GM12864 (cell line): ENCODE measurements at regions not wholly inside any gene's neighbourhood (a gene's known extent, or its start where the extent isn't known, plus 50 kb on each side); places are given as distances from the start of the nearest gene placed in this dataset.
"Not testable (repeated sequence)": the region's sequence is repeated elsewhere in the genome, so short reads cannot be mapped to it uniquely, and the experiment has no call there.

Experiments used
- DNase-seq: peaks from one replicate; pipeline ENCODE4 v3.0.0-alpha.2; 2011; ENCODE audit warnings: low read depth
- H3K4me3 ChIP-seq: 2 replicates; pipeline ENCODE4 v1.5.1; 2011; ENCODE audit warnings: mild to moderate bottlenecking, low read depth, low read length, control low read depth
- TF ChIP-seq, protein P1 (sequence below): IDR thresholded peaks from 2 replicates; pipeline ENCODE4 v1.5.1; 2011; ENCODE audit warnings: low read depth, mild to moderate bottlenecking, moderate library complexity, low read length, control low read depth, inconsistent platforms; ENCODE audit errors: missing control alignments

DNA sequence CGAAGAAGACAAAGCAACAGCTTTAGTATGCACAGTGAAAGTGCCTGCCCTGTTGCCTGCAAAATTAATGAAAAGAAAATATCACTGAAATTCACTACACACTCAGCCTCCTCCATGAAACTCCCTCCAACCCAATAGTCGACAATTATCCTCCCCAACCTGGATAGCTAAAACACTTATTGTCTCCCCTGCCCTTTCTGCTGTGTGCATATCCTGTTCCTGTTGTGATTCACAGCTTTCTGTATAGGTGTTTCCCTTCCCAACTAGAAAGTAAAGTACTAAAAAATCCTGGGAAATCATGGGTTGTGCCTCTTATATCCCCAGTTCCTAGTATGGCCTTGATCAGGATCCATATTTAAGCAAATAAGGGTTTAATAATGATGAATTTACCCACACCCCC is 412.1 kb downstream of the LTN1 start:
- no peak overlapping the region for H3K4me3 ChIP-seq
- TF ChIP-seq, protein P1, sequence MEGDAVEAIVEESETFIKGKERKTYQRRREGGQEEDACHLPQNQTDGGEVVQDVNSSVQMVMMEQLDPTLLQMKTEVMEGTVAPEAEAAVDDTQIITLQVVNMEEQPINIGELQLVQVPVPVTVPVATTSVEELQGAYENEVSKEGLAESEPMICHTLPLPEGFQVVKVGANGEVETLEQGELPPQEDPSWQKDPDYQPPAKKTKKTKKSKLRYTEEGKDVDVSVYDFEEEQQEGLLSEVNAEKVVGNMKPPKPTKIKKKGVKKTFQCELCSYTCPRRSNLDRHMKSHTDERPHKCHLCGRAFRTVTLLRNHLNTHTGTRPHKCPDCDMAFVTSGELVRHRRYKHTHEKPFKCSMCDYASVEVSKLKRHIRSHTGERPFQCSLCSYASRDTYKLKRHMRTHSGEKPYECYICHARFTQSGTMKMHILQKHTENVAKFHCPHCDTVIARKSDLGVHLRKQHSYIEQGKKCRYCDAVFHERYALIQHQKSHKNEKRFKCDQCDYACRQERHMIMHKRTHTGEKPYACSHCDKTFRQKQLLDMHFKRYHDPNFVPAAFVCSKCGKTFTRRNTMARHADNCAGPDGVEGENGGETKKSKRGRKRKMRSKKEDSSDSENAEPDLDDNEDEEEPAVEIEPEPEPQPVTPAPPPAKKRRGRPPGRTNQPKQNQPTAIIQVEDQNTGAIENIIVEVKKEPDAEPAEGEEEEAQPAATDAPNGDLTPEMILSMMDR, result no peak
- no peak for DNase-seq

DNA sequence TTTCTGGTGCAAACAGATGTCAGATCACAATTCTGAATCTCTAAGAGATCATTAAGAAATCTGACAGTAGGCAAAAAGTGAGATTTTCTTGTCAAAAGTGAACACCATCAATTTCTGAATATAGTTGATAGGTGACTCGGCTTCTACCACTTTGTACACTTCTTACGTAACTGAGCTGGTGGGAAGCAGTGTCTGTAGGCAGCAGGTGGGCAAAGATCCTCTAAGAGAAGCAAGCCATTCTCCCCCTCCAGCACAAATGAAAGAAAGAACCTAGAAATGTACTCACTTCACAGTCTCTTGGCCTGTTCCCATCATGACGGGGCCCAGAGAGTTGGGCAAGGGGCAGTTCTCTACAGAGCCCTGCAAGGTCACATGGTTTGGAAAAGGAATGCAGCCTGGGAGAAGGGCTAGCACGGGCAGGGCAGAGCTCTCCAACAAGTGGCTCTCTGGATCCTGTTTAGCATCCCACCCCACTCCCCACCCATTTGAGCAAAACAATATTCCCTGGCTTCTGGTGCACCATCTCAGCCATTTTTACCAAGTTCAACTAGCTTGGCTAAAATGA is 412.6 kb downstream of the LTN1 start:
- no peak overlapping the region for H3K4me3 ChIP-seq
- TF ChIP-seq, protein P1, result no peak
- DNase-seq, result no peak

DNA sequence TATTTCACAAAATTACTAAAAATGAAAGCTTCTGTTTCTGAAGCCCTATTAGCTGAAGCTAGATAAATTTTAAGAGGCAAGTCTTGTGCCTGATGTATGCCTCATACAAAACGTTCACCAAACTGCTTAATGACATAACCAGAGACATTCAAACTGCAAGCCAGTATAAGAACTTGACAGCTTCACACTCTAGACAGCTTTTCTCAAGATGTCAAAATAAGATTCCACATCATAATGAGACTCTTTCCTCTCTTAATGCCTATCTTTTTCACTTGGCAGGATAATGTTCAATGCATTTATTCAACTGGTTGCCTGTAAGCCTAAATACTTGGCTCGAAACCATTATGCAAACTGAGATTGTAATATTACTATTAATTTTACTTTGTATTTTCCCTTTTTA is 424.0 kb downstream of the LTN1 start:
- TF ChIP-seq, protein P1, result no peak
- DNase-seq, result no peak

DNA sequence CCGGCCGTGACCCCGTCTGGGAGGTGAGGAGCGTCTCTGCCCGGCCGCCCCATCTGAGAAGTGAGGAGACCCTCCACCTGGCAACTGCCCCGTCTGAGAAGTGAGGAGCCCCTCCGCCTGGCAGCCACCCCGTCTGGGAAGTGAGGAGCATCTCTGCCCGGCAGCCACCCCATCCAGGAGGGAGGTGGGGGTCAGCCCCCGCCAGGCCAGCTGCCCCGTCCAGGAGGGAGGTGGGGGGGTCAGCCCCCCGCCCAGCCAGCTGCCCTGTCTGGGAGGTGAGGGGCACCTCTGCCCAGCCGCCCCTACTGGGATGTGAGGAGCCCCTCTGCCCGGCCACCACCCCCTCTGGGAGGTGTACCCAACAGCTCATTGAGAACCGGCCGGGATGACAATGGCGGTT is 428.7 kb downstream of the LTN1 start:
- DNase-seq, H3K4me3 ChIP-seq: not testable (repeated sequence)

More for the DNA sequence above, 424.0 kb downstream of the LTN1 start:
- H3K4me3 ChIP-seq, result no peak overlapping the region

DNA sequence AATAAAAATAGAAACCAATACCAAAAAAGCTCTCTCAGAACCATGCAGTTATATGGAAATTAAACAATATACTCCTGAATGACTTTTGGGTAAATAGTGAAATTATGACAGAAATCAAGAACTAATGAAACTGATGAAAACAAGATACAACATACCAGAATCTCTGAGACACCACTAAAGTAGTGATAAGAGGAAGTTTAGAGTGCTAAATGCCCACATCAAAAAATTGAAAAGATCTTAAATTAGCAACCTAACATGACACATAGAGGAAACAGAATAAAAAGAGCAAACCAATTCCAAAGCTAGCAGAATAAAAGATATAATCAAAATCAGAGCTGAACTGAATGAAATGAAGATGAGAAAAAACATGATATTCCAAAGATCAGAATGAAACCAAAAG is 430.9 kb downstream of the LTN1 start:
- TF ChIP-seq, protein P1, result no peak
- no peak for DNase-seq
- no peak overlapping the region for H3K4me3 ChIP-seq

DNA sequence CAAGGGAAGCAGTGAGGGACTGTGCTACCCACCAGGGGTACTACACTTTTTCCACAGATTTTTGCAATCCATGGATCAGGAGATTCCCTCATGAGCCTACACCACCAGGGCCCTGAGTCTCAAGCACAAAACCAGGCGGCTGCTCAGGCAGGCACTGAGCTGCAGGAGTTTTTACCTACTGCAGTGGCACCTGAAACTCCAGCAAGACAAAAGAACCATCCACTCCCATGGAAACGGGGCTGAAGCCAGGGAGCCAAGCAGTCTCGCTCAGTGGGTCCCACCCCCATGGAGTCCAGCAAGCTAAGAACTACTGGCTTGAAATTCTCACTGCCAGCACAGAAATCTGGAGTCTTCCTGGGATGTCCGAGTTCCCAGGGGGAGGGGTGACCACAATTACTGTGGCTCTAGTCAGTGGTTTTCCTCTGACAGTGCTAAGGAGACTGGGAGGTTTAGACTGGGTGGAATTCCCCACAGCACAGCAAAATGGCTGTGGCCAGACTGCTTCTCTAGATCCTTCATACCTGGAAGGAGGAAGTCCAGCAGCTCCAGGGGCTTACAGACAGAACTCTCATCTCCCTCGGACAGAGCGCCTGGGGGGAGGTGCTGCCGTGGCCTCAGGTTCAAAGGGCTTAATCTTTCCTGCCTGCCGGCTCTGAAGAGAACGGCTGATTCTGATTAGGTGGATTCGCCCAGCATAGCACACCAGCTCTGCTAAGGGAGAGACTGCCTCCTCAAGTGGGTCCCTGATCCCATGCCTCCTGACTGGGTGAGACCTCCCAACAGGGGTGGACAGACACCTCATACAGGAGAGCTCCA is 437.8 kb downstream of the LTN1 start:
- no peak for DNase-seq
- H3K4me3 ChIP-seq, result no peak overlapping the region
- TF ChIP-seq, protein P1, result no peak

DNA sequence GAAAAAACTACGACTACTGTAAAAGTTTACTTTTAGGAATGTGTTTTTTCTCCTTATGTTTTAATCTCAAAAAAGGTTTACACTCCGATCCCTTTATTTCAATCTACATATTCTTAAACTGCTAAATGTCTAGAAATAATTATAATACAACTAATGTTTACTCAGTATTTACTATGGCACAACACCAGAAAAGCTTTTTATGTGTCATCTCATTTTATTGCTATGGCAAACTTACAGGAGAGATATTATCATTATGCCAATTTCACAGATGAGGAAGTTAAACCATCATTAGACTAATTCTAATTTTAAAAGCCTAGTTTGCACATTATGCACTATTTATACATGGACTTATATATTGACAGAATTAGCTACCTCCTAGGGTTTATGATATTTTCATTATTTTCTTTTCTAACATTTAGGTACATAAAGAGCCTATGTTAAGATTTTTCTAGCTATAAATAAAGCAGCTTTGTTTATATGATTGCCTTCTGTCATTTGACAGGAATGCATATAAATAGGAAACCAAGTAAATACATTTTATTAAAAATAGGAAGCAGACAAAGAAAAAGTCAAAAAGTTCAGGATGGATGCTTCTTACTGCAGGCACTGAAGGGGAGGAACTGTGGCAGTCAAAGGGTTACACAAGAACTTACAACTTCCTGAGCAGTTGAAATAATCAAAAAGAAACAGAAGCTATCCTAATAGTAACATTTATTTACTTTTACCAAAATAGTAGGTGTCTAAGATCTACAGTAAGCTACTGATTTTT is 442.4 kb downstream of the LTN1 start:
- TF ChIP-seq, protein P1, result no peak
- H3K4me3 ChIP-seq, result no peak overlapping the region
- DNase-seq, result no peak
